ENCODE measurements at regions not wholly inside any gene's neighbourhood (a gene's known extent, or its start where the extent isn't known, plus 50 kb on each side); places are given as distances from the start of the nearest gene placed in this dataset.
A peak's percentile ranks its signal among the peaks of the same experiment; 100 is the strongest.
"Not testable (repeated sequence)": the region's sequence is repeated elsewhere in the genome, so short reads cannot be mapped to it uniquely, and the experiment has no call there.

DNA sequence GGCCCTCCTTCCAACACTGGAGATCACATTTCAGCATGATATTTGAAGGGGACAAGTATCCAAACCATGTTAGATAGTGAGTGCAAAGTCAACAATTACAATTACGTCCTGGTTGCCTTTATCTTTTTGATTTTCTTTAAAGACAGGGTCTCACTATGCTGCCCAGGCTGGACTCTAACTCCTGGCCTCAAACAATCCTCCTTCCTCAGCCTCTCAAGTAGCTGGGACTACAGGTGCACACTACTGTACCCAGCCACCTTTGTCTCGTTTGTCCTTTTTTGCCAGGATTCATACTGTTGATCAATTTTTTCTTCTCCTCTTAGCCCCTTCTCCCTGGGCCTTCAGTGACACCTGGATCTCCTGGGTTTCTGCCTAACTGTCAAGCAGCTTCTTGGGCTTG, 240.5 kb upstream of the FANCL start:
- no peak for DNase-seq (ENCODE audit: low read depth in 6 of 9, low spot score in 9 of 9)
- Histone ChIP-seq H3K4me1 (ENCODE audit: control insufficient read depth in 2 of 2, insufficient read depth in 2 of 2, low read length in 2 of 2) (no peaks in the 10 kb centered on the region), H3K27me3 (ENCODE audit: control insufficient read depth in 2 of 2, insufficient read depth in 1 of 2, low read length in 1 of 2) (no peaks in the 10 kb centered on the region), H3K9me3 (ENCODE audit: control insufficient read depth in 2 of 2, insufficient read depth in 1 of 2, low read length in 1 of 2) (no peaks in the 10 kb centered on the region), H3K27ac (ENCODE audit: low read depth in 1 of 2, low read length in 1 of 2) (no peak overlapping the region), H3K36me3 (ENCODE audit: control insufficient read depth in 2 of 2, insufficient read depth in 2 of 2, low read length in 1 of 2) (no peaks in the 10 kb centered on the region), H3K4me3 (ENCODE audit: low read length in 2 of 2) (no peak overlapping the region)
- 89% methylated on average over 2 of the region's 2 CpGs for WGBS

DNA sequence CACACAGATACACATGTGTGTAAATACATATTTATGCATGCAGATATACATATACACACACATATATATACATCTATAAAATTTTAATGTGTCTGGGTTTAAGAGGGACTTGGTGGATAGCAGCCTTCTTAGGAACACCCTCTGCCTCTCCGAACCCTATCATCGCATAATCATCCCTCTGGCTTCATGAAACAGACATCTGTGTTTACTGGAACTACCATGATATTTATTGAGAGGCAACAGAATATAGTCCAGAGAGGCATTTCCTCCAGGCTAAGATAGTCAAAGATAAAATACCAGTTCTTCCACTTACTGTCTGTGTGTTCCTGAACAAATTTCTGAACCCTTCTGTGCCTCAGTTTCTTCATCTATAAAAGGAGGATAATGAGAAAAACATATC, 239.0 kb upstream of the FANCL start:
- no peak overlapping the region for H3K27ac ChIP-seq (ENCODE audit: low read depth in 1 of 2, low read length in 1 of 2)
- H3K4me1 ChIP-seq (ENCODE audit: control insufficient read depth in 2 of 2, insufficient read depth in 2 of 2, low read length in 2 of 2) = no peaks in the 10 kb centered on the region
- no peaks in the 10 kb centered on the region for H3K9me3 ChIP-seq (ENCODE audit: control insufficient read depth in 2 of 2, insufficient read depth in 1 of 2, low read length in 1 of 2)
- no peak for DNase-seq (ENCODE audit: low read depth in 6 of 9, low spot score in 9 of 9)
- no peaks in the 10 kb centered on the region for H3K36me3 ChIP-seq (ENCODE audit: control insufficient read depth in 2 of 2, insufficient read depth in 2 of 2, low read length in 1 of 2)
- H3K4me3 ChIP-seq (ENCODE audit: low read length in 2 of 2) = no peak overlapping the region
- H3K27me3 ChIP-seq (ENCODE audit: control insufficient read depth in 2 of 2, insufficient read depth in 1 of 2, low read length in 1 of 2) = no peaks in the 10 kb centered on the region
- 98% methylated on average over 2 of the region's 2 CpGs for WGBS

DNA sequence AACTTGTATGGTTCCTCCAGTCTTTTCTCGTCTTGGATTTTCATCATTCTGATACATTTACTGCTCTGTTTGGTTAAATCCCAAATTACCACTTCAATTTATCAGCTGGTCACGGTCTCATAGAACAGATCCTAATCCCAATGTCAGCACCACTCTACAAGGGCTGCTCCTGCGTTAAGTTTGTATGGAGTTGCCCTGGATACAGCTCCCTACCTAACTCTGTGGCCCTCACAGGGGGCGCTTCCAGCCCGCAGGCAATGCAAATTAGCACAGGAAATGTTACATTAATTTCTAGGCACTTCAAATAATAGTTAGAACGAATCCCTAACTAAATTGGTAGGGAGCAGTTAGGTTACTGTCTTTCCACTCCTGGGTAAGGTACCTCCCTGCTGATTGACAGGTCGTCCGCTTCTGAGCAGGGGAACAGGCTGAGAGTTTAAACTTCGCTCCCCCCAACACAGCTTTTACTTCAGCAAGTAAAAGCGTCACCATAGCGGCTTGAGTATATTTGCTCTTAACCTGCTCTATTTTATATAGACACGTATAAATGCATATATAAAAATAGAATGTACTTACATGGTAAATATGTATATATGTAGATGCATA, 238.5 kb upstream of the FANCL start:
- DNase-seq (ENCODE audit: low read depth in 6 of 9, low spot score in 9 of 9) = no peak
- no peaks in the 10 kb centered on the region for H3K4me1 ChIP-seq (ENCODE audit: control insufficient read depth in 2 of 2, insufficient read depth in 2 of 2, low read length in 2 of 2)
- H3K36me3 ChIP-seq (ENCODE audit: control insufficient read depth in 2 of 2, insufficient read depth in 2 of 2, low read length in 1 of 2) = no peaks in the 10 kb centered on the region
- no peak overlapping the region for H3K4me3 ChIP-seq (ENCODE audit: low read length in 2 of 2)
- WGBS = 96% methylated on average over 12 of the region's 12 CpGs
- no peaks in the 10 kb centered on the region for H3K27me3 ChIP-seq (ENCODE audit: control insufficient read depth in 2 of 2, insufficient read depth in 1 of 2, low read length in 1 of 2)
- H3K27ac ChIP-seq (ENCODE audit: low read depth in 1 of 2, low read length in 1 of 2) = no peak overlapping the region
- no peaks in the 10 kb centered on the region for H3K9me3 ChIP-seq (ENCODE audit: control insufficient read depth in 2 of 2, insufficient read depth in 1 of 2, low read length in 1 of 2)

DNA sequence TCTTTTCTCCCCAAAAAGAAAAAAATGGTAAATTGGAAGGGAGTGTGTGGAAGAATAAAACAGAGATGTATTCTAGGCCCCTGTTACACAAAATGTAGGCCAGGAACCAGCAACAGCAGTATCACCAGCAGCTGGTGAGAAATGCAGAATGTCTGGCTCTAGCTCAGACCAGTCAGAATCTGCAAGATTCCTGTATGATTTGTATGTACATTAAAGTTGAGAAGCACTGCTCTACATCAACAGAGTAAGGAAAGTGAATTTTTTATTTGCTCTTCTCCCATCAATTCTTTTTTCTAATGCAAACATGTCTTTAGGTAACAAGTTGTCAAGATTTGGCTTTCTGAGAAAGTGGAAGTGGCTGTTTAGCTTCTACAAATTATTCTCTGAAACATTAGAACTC, 235.4 kb upstream of the FANCL start:
- Histone ChIP-seq H3K27ac (ENCODE audit: low read depth in 1 of 2, low read length in 1 of 2) (no peak overlapping the region), H3K4me1 (ENCODE audit: control insufficient read depth in 2 of 2, insufficient read depth in 2 of 2, low read length in 2 of 2) (no peaks in the 10 kb centered on the region), H3K9me3 (ENCODE audit: control insufficient read depth in 2 of 2, insufficient read depth in 1 of 2, low read length in 1 of 2) (no peaks in the 10 kb centered on the region), H3K27me3 (ENCODE audit: control insufficient read depth in 2 of 2, insufficient read depth in 1 of 2, low read length in 1 of 2) (no peaks in the 10 kb centered on the region), H3K4me3 (ENCODE audit: low read length in 2 of 2) (no peak overlapping the region), H3K36me3 (ENCODE audit: control insufficient read depth in 2 of 2, insufficient read depth in 2 of 2, low read length in 1 of 2) (no peaks in the 10 kb centered on the region)
- no peak for DNase-seq (ENCODE audit: low read depth in 6 of 9, low spot score in 9 of 9)

DNA sequence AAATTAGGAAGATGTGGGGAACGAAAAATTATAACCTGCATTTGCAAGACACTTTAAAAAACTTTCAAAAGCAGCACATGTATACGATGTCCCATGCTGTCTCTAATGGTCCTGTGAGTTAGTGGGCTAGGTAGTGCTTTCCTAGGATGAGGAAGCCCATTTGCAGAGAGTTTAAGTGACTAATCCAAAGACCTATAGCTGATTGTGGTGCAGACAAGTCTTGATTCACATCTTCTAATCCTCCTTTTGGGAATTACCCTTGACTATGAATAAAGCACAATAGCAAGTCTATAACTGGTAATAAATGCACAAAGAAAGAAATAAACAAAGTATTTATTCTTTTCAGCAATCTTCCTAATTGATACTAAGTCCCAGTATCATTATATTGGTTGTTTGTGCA, 234.6 kb upstream of the FANCL start:
- H3K36me3 ChIP-seq (ENCODE audit: control insufficient read depth in 2 of 2, insufficient read depth in 2 of 2, low read length in 1 of 2) = no peaks in the 10 kb centered on the region

DNA sequence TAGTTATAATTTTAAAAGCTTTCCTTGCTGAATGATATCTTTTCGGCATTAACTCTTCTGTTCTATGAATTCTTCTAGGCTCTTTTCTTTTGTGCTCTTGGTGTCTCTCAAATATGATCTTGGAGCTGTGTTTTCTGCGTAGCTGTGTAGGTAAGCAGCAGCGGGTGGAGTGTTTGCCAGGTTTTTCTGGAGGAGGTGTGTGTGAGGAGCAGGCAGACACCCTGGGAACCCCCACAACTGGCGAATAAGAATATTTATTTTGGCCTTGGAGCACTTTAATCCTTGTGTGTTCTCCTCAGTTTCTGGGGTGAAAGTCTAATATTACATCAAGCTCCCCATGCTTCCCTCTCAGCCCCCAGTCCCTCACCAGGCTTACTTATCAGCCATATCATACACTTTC, 232.0 kb upstream of the FANCL start:
- no peak for DNase-seq (ENCODE audit: low read depth in 6 of 9, low spot score in 9 of 9)
- Histone ChIP-seq H3K36me3 (ENCODE audit: control insufficient read depth in 2 of 2, insufficient read depth in 2 of 2, low read length in 1 of 2) (no peaks in the 10 kb centered on the region), H3K27me3 (ENCODE audit: control insufficient read depth in 2 of 2, insufficient read depth in 1 of 2, low read length in 1 of 2) (no peaks in the 10 kb centered on the region), H3K4me1 (ENCODE audit: control insufficient read depth in 2 of 2, insufficient read depth in 2 of 2, low read length in 2 of 2) (no peaks in the 10 kb centered on the region), H3K9me3 (ENCODE audit: control insufficient read depth in 2 of 2, insufficient read depth in 1 of 2, low read length in 1 of 2) (no peaks in the 10 kb centered on the region), H3K27ac (ENCODE audit: low read depth in 1 of 2, low read length in 1 of 2) (no peak overlapping the region), H3K4me3 (ENCODE audit: low read length in 2 of 2) (no peak overlapping the region)
- WGBS = 97% methylated on average over 4 of the region's 4 CpGs

More for the DNA sequence above, 234.6 kb upstream of the FANCL start:
- H3K4me3 ChIP-seq (ENCODE audit: low read length in 2 of 2) = no peak overlapping the region
- WGBS = 97% methylated on average over 2 of the region's 2 CpGs
- H3K9me3 ChIP-seq (ENCODE audit: control insufficient read depth in 2 of 2, insufficient read depth in 1 of 2, low read length in 1 of 2) = no peaks in the 10 kb centered on the region
- no peak overlapping the region for H3K27ac ChIP-seq (ENCODE audit: low read depth in 1 of 2, low read length in 1 of 2)
- no peaks in the 10 kb centered on the region for H3K27me3 ChIP-seq (ENCODE audit: control insufficient read depth in 2 of 2, insufficient read depth in 1 of 2, low read length in 1 of 2)
- DNase-seq (ENCODE audit: low read depth in 6 of 9, low spot score in 9 of 9) = no peak
- H3K4me1 ChIP-seq (ENCODE audit: control insufficient read depth in 2 of 2, insufficient read depth in 2 of 2, low read length in 2 of 2) = no peaks in the 10 kb centered on the region

DNA sequence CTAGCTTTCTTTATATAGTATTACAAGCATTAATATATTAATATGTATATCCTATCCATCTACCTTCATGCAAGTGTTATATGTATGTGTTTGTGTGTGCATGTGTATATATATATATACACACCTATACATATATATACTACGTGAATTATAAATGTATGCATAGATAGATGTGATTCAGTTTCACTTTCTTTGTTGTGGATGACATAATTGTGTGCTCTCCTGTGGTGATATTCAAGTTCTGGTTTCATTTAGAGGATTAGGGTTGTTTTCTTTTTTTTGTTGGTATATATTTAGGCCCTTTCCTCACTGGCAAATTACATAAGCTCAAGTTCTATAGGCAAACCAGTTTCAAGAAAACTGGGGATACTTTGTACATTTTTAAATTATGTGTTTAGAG, 225.7 kb upstream of the FANCL start:
- H3K27me3 ChIP-seq (ENCODE audit: control insufficient read depth in 2 of 2, insufficient read depth in 1 of 2, low read length in 1 of 2) = no peaks in the 10 kb centered on the region
- H3K4me1 ChIP-seq (ENCODE audit: control insufficient read depth in 2 of 2, insufficient read depth in 2 of 2, low read length in 2 of 2) = no peaks in the 10 kb centered on the region
- H3K9me3 ChIP-seq (ENCODE audit: control insufficient read depth in 2 of 2, insufficient read depth in 1 of 2, low read length in 1 of 2) = no peaks in the 10 kb centered on the region
- no peak overlapping the region for H3K4me3 ChIP-seq (ENCODE audit: low read length in 2 of 2)
- H3K27ac ChIP-seq (ENCODE audit: low read depth in 1 of 2, low read length in 1 of 2) = no peak overlapping the region
- no peaks in the 10 kb centered on the region for H3K36me3 ChIP-seq (ENCODE audit: control insufficient read depth in 2 of 2, insufficient read depth in 2 of 2, low read length in 1 of 2)
- DNase-seq (ENCODE audit: low read depth in 6 of 9, low spot score in 9 of 9) = peak in 8 of 9 donors; percentile 2 to 60 (median 16)
- WGBS = 9% methylated on average over 1 of the region's 1 CpG

DNA sequence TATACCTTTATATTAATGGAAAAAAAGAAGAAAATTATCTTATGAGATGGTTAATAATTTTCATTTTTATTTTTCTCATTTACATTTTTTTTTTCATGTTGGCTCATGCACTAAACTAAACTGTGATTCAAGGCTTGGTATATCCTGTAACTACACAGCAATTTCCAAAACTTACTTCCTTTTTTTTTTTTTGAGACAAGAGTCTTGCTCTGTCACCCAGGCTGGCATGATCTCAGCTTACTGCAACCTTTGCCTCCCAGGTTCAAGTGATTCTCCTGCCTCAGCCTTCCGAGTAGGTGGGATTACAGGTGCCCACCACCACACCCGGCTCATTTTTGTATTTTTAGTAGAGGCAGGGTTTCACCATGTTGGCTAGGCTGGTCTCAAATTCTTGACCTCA, 224.9 kb upstream of the FANCL start:
- not testable (repeated sequence) for H3K4me1 ChIP-seq (ENCODE audit: control insufficient read depth in 2 of 2, insufficient read depth in 2 of 2, low read length in 2 of 2); H3K27me3 ChIP-seq (ENCODE audit: control insufficient read depth in 2 of 2, insufficient read depth in 1 of 2, low read length in 1 of 2); H3K9me3 ChIP-seq (ENCODE audit: control insufficient read depth in 2 of 2, insufficient read depth in 1 of 2, low read length in 1 of 2); H3K4me3 ChIP-seq (ENCODE audit: low read length in 2 of 2); DNase-seq (ENCODE audit: low read depth in 6 of 9, low spot score in 9 of 9); H3K27ac ChIP-seq (ENCODE audit: low read depth in 1 of 2, low read length in 1 of 2); H3K36me3 ChIP-seq (ENCODE audit: control insufficient read depth in 2 of 2, insufficient read depth in 2 of 2, low read length in 1 of 2)
- 73% methylated on average over 2 of the region's 2 CpGs for WGBS

DNA sequence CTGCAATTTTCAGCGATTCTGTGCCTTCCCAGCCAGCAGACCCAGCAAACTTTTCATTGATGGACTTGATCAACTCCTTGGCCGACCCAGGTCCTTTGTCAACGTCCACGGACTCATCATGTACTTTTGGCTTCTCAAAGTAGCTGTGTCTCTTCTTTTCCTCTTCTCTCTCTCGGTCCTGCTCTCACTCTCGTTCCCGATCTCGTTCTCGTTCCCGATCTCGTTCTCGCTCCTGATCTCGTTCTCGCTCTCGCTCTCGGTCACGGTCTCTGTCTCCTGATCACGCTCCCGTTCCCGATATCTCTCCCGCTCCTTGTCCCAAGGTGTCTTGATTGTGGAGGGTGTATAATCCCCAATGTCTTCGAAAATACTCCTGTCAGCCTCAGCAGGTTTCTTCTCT, 219.5 kb upstream of the FANCL start:
- DNase-seq (ENCODE audit: low read depth in 6 of 9, low spot score in 9 of 9) = no peak
- WGBS = 98% methylated on average over 22 of the region's 22 CpGs
- no peaks in the 10 kb centered on the region for H3K27me3 ChIP-seq (ENCODE audit: control insufficient read depth in 2 of 2, insufficient read depth in 1 of 2, low read length in 1 of 2)
- H3K9me3 ChIP-seq (ENCODE audit: control insufficient read depth in 2 of 2, insufficient read depth in 1 of 2, low read length in 1 of 2) = no peaks in the 10 kb centered on the region
- no peaks in the 10 kb centered on the region for H3K36me3 ChIP-seq (ENCODE audit: control insufficient read depth in 2 of 2, insufficient read depth in 2 of 2, low read length in 1 of 2)
- H3K4me1 ChIP-seq (ENCODE audit: control insufficient read depth in 2 of 2, insufficient read depth in 2 of 2, low read length in 2 of 2) = no peaks in the 10 kb centered on the region
- H3K4me3 ChIP-seq (ENCODE audit: low read length in 2 of 2) = no peak overlapping the region
- no peak overlapping the region for H3K27ac ChIP-seq (ENCODE audit: low read depth in 1 of 2, low read length in 1 of 2)
